HG02938 (cell line): ENCODE measurements at regions not wholly inside any gene's neighbourhood (a gene's known extent, or its start where the extent isn't known, plus 50 kb on each side); places are given as distances from the start of the nearest gene placed in this dataset.

Source experiments
- ATAC-seq: cut with Tn5 transposase; IDR thresholded peaks from one replicate; pipeline ENCODE4 v1.9.1; 2021; ENCODE audit warnings: mild to moderate bottlenecking, moderate library complexity; ENCODE audit not compliant: unreplicated experiment

GRCh38 chr21:22993822-22994574, 1995.8 kb downstream of the NCAM2 start:
- no peak for ATAC-seq

- no peak for ATAC-seq
Observed at GRCh38 chr21:23003951-23004350, 2005.7 kb downstream of the NCAM2 start.

GRCh38 chr21:23008601-23009202, 2010.5 kb downstream of the NCAM2 start:
- ATAC-seq: no peak

GRCh38 chr21:23009360-23009759, 2011.2 kb downstream of the NCAM2 start:
- no peak for ATAC-seq

- no peak for ATAC-seq
Observed at GRCh38 chr21:23014021-23014420, 2015.8 kb downstream of the NCAM2 start.

- no peak for ATAC-seq
Observed at GRCh38 chr21:23016617-23017016, 2018.4 kb downstream of the NCAM2 start.

- ATAC-seq: no peak
Observed at GRCh38 chr21:23017989-23018388, 2019.8 kb downstream of the NCAM2 start.

GRCh38 chr21:23020969-23021368, 2022.8 kb downstream of the NCAM2 start:
- no peak for ATAC-seq

- ATAC-seq: no peak
Observed at GRCh38 chr21:23021481-23021880, 2023.3 kb downstream of the NCAM2 start.

GRCh38 chr21:23026878-23027277, 2028.7 kb downstream of the NCAM2 start:
- no peak for ATAC-seq

- no peak for ATAC-seq
Observed at GRCh38 chr21:23039846-23040245, 2041.6 kb downstream of the NCAM2 start.

GRCh38 chr21:23045955-23046354, 2047.7 kb downstream of the NCAM2 start:
- no peak for ATAC-seq

GRCh38 chr21:23067672-23068071, 2069.5 kb downstream of the NCAM2 start:
- no peak for ATAC-seq

GRCh38 chr21:23083242-23083641, 2085.0 kb downstream of the NCAM2 start:
- no peak for ATAC-seq

- no peak for ATAC-seq
Observed at GRCh38 chr21:23093259-23093658, 2095.1 kb downstream of the NCAM2 start.

- no peak for ATAC-seq
Observed at GRCh38 chr21:23099185-23099584, 2101.0 kb downstream of the NCAM2 start.

GRCh38 chr21:23101111-23101510, 2102.9 kb downstream of the NCAM2 start:
- no peak for ATAC-seq

GRCh38 chr21:23108533-23108932, 2110.3 kb downstream of the NCAM2 start:
- no peak for ATAC-seq

- no peak for ATAC-seq
Observed at GRCh38 chr21:23111070-23111600, 2112.9 kb downstream of the NCAM2 start.

- no peak for ATAC-seq
Observed at GRCh38 chr21:23119491-23119890, 2121.3 kb downstream of the NCAM2 start.

GRCh38 chr21:23127973-23128372, 2129.8 kb downstream of the NCAM2 start:
- ATAC-seq: no peak

GRCh38 chr21:23130308-23130707, 2132.1 kb downstream of the NCAM2 start:
- no peak for ATAC-seq
